Right lobe of liver (tissue), 4 donors: ENCODE measurements at regions not wholly inside any gene's neighbourhood (a gene's known extent, or its start where the extent isn't known, plus 50 kb on each side); places are given as distances from the start of the nearest gene placed in this dataset.

Experiments used
- CTCF ChIP-seq, 4 donors: fragments of 200-600 bp in 3 of 4; fragments of 450-650 bp in 1 of 4; IDR thresholded peaks; one replicate each; pipeline versions ENCODE4 v1.5.1 to v1.8.0; 2016 to 2022; ENCODE audit warnings: antibody characterized with exemption in 4 of 4, mild to moderate bottlenecking in 2 of 4
- POLR2A ChIP-seq: fragments of 450-650 bp; IDR thresholded peaks from one replicate; pipeline ENCODE4 v1.6.1; 2017; ENCODE audit warnings: antibody characterized with exemption, mild to moderate bottlenecking
- donor health status: DM: no; HTN: no; CAD: no.
- donor health status: DM: no; HTN: no; CAD: no.
- donor health status: DM: no; HTN: yes; CAD: no.

GRCh38 chrX:39416547-39417260 lies 615.4 kb downstream of the MID1IP1 start:
- no peak for TF ChIP-seq CTCF (IDR thresholded peaks at IDR 0.05)
- TF ChIP-seq POLR2A, result no peak
